Thoracic aorta (tissue), 2 donors: ENCODE measurements at regions not wholly inside any gene's neighbourhood (a gene's known extent, or its start where the extent isn't known, plus 50 kb on each side); places are given as distances from the start of the nearest gene placed in this dataset.

Experiments used
- ATAC-seq: fragments of 150-250 bp; one replicate; pipeline ENCODE4 v1.8.0; 2017; ENCODE audit warnings: low read depth; ENCODE audit not compliant: insufficient number of reproducible peaks, low FRiP score
- DNase-seq: peaks from one replicate; pipeline ENCODE4 v3.0.0-alpha.2; 2020; ENCODE audit warnings: low spot score
- H3K27ac ChIP-seq, 2 donors: fragments of 200-600 bp; sonication (generic); 1 replicate in 1 of 2; 2 replicates in 1 of 2; pipeline ENCODE4 v1.5.1; 2016; ENCODE audit warnings: mild to moderate bottlenecking in 2 of 2, moderate library complexity in 2 of 2
- H3K27me3 ChIP-seq: fragments of 200-600 bp; sonication (generic); replicated peaks from 2 replicates; pipeline ENCODE4 v1.6.0; 2016; ENCODE audit warnings: mild to moderate bottlenecking; ENCODE audit not compliant: insufficient read depth
- H3K36me3 ChIP-seq: fragments of 200-600 bp; sonication (generic); one replicate; pipeline ENCODE4 v1.5.1; 2016
- H3K4me1 ChIP-seq, 2 donors: fragments of 200-600 bp; sonication (generic); 1 replicate in 1 of 2; 2 replicates in 1 of 2; pipeline versions ENCODE4 v1.5.1 to v1.6.0; 2016; ENCODE audit warnings: low read depth in 2 of 2, mild to moderate bottlenecking in 1 of 2; ENCODE audit not compliant: control insufficient read depth in 1 of 2
- H3K4me3 ChIP-seq: fragments of 200-600 bp; sonication (generic); 2 replicates; pipeline ENCODE4 v1.5.1; 2016; ENCODE audit warnings: mild to moderate bottlenecking
- H3K9me3 ChIP-seq: fragments of 200-600 bp; sonication (generic); 2 replicates; pipeline ENCODE4 v1.5.1; 2016
- CTCF ChIP-seq: fragments of 200-600 bp; sonication (generic); IDR thresholded peaks from one replicate; pipeline ENCODE4 v1.5.1; 2019; ENCODE audit warnings: antibody characterized with exemption

- ATAC-seq (no peak), DNase-seq (no peak)
- no peak for TF ChIP-seq CTCF
- no peaks in the 10 kb centered on the region for H3K9me3 ChIP-seq
- no peak overlapping the region for H3K4me3 ChIP-seq
- no peak overlapping the region for H3K27ac ChIP-seq
- no peaks in the 10 kb centered on the region for H3K27me3 ChIP-seq
- no peaks in the 10 kb centered on the region for H3K36me3 ChIP-seq
- H3K4me1 ChIP-seq = no peaks in the 10 kb centered on the region
Observed at GRCh38 chr5:155625897-155626543, 612.5 kb downstream of the KIF4B start.

- DNase-seq = no peak
- Histone ChIP-seq H3K36me3 (no peaks in the 10 kb centered on the region), H3K9me3 (no peaks in the 10 kb centered on the region), H3K4me3 (no peak overlapping the region), H3K4me1 (no peaks in the 10 kb centered on the region), H3K27ac (no peak overlapping the region), H3K27me3 (no peaks in the 10 kb centered on the region)
- no peak for TF ChIP-seq CTCF
- ATAC-seq = no peak
Observed at GRCh38 chr5:155626592-155626991, 613.0 kb downstream of the KIF4B start.

GRCh38 chr5:155628346-155628745 lies 614.8 kb downstream of the KIF4B start:
- H3K4me1 ChIP-seq = no peaks in the 10 kb centered on the region
- no peaks in the 10 kb centered on the region for H3K27me3 ChIP-seq
- no peaks in the 10 kb centered on the region for H3K9me3 ChIP-seq
- TF ChIP-seq CTCF = no peak
- no peak overlapping the region for H3K27ac ChIP-seq
- no peak for DNase-seq
- no peaks in the 10 kb centered on the region for H3K36me3 ChIP-seq
- no peak for ATAC-seq
- H3K4me3 ChIP-seq = no peak overlapping the region

GRCh38 chr5:155629597-155629996 lies 616.0 kb downstream of the KIF4B start:
- TF ChIP-seq CTCF = no peak
- Histone ChIP-seq H3K36me3 (no peaks in the 10 kb centered on the region), H3K4me3 (no peak overlapping the region), H3K27me3 (no peaks in the 10 kb centered on the region), H3K27ac (no peak overlapping the region), H3K9me3 (no peaks in the 10 kb centered on the region), H3K4me1 (no peaks in the 10 kb centered on the region)
- DNase-seq = no peak
- ATAC-seq = no peak

- ATAC-seq (no peak), DNase-seq (no peak)
- no peak overlapping the region for H3K4me3 ChIP-seq
- no peak overlapping the region for H3K27ac ChIP-seq
- TF ChIP-seq CTCF = no peak
- H3K36me3 ChIP-seq = no peaks in the 10 kb centered on the region
- H3K9me3 ChIP-seq = no peaks in the 10 kb centered on the region
- no peaks in the 10 kb centered on the region for H3K4me1 ChIP-seq
- H3K27me3 ChIP-seq = no peaks in the 10 kb centered on the region
Observed at GRCh38 chr5:155631116-155631515, 617.6 kb downstream of the KIF4B start.
